Gastrocnemius medialis (tissue), 4 donors: ENCODE measurements at regions not wholly inside any gene's neighbourhood (a gene's known extent, or its start where the extent isn't known, plus 50 kb on each side); places are given as distances from the start of the nearest gene placed in this dataset.

Source experiments
- ATAC-seq, 2 donors: fragments of 150-250 bp; one replicate each; pipeline ENCODE4 v1.9.1; 2016
- DNase-seq, 2 donors: peaks; one replicate each; pipeline ENCODE4 v3.0.0-alpha.2; 2019
- H3K27ac ChIP-seq, 4 donors: fragments of 200-600 bp; sonication (generic); 1 replicate in 1 of 4; 2 replicates in 3 of 4; pipeline ENCODE4 v1.5.1; 2016 to 2018; ENCODE audit warnings: mild to moderate bottlenecking in 2 of 4, moderate library complexity in 1 of 4
- H3K27me3 ChIP-seq, 3 donors: fragments of 200-600 bp; sonication (generic) in 2 of 3; 1 replicate in 1 of 3; 2 replicates in 2 of 3; pipeline versions ENCODE4 v1.5.1 to v1.6.0; 2016 to 2019; ENCODE audit warnings: mild to moderate bottlenecking in 1 of 3, moderate library complexity in 1 of 3
- H3K36me3 ChIP-seq, 2 donors: fragments of 200-600 bp; sonication (generic) in 1 of 2; one replicate each; pipeline ENCODE4 v1.5.1; 2017 to 2018
- H3K4me1 ChIP-seq, 2 donors: fragments of 200-600 bp; sonication (generic) in 1 of 2; one replicate each; pipeline ENCODE4 v1.5.1; 2016 to 2017; ENCODE audit warnings: mild to moderate bottlenecking in 2 of 2
- H3K4me3 ChIP-seq, 4 donors: fragments of 200-600 bp; sonication (generic) in 3 of 4; 1 replicate in 1 of 4; 2 replicates in 3 of 4; pipeline ENCODE4 v1.5.1; 2016 to 2019; ENCODE audit warnings: mild to moderate bottlenecking in 2 of 4
- H3K9me3 ChIP-seq, 3 donors: fragments of 200-600 bp; sonication (generic) in 2 of 3; 1 replicate in 1 of 3; 2 replicates in 2 of 3; pipeline ENCODE4 v1.5.1; 2016 to 2019
- POLR2A ChIP-seq, 2 donors: fragments of 450-650 bp; IDR thresholded peaks; one replicate each; pipeline ENCODE4 v1.6.1; 2017; ENCODE audit warnings: antibody characterized with exemption in 2 of 2, mild to moderate bottlenecking in 2 of 2, moderate library complexity in 2 of 2
- in situ Hi-C, 4 donors: fragments of 200-750 bp; cut with MboI; loops; one replicate each; pipeline versions ENCODE4 v1.15.0 to v1.8.0; 2017; ENCODE audit warnings: low sequenced_read_pairs in 4 of 4
- intact Hi-C: fragments of 100-400 bp; cut with DNase I; formaldehyde crosslinking; loops from one replicate; pipeline ENCODE4 v1.15.1; 2023; ENCODE audit warnings: low total_unique reads
- TF ChIP-seq, protein P1 (sequence below), 5 experiments: fragments of 450-650 bp in 3 of 5; fragments of 200-600 bp in 2 of 5; sonication (generic) in 2 of 5; IDR thresholded peaks in 4 of 5; conservative IDR thresholded peaks in 1 of 5; 1 replicate in 4 of 5; 2 replicates in 1 of 5; pipeline ENCODE4 v1.5.1; 2016 to 2019; ENCODE audit warnings: antibody characterized with exemption in 5 of 5, mild to moderate bottlenecking in 3 of 5, moderate library complexity in 3 of 5

DNA sequence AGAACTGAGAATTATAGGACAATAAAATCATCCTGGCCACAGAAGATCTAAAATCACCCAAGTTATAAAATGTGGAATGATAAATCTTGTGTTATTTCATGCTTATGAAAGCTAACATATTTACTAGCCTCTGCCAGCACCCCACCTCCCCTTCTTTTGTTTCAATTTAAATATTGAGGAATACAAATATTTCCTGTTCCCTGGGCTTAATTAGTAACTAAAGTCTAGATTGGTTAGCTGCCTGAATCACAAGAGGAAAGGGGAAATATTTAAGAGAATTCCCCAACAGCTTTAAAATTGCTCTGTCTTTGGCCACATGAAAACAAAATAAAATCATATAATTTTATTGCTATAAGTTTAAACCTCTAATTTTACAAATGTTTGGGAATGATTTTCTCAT is 287.0 kb downstream of the PRELID2 start:
- no peaks in the 10 kb centered on the region for H3K36me3 ChIP-seq
- no peak overlapping the region for H3K27ac ChIP-seq
- no peaks in the 10 kb centered on the region for H3K4me1 ChIP-seq
- no peak for TF ChIP-seq POLR2A (IDR thresholded peaks at IDR 0.05)
- TF ChIP-seq, protein P1, sequence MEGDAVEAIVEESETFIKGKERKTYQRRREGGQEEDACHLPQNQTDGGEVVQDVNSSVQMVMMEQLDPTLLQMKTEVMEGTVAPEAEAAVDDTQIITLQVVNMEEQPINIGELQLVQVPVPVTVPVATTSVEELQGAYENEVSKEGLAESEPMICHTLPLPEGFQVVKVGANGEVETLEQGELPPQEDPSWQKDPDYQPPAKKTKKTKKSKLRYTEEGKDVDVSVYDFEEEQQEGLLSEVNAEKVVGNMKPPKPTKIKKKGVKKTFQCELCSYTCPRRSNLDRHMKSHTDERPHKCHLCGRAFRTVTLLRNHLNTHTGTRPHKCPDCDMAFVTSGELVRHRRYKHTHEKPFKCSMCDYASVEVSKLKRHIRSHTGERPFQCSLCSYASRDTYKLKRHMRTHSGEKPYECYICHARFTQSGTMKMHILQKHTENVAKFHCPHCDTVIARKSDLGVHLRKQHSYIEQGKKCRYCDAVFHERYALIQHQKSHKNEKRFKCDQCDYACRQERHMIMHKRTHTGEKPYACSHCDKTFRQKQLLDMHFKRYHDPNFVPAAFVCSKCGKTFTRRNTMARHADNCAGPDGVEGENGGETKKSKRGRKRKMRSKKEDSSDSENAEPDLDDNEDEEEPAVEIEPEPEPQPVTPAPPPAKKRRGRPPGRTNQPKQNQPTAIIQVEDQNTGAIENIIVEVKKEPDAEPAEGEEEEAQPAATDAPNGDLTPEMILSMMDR (IDR thresholded peaks at IDR 0.05 in 4 of 5, conservative IDR thresholded peaks at IDR 0.05 in 1 of 5): no peak
- DNase-seq: no peak
- in situ Hi-C loops (no loop called here), intact Hi-C loops (no loop called here)
- no peak for ATAC-seq
- no peak overlapping the region for H3K4me3 ChIP-seq
- H3K9me3 ChIP-seq: no peaks in the 10 kb centered on the region
- H3K27me3 ChIP-seq: no peaks in the 10 kb centered on the region

DNA sequence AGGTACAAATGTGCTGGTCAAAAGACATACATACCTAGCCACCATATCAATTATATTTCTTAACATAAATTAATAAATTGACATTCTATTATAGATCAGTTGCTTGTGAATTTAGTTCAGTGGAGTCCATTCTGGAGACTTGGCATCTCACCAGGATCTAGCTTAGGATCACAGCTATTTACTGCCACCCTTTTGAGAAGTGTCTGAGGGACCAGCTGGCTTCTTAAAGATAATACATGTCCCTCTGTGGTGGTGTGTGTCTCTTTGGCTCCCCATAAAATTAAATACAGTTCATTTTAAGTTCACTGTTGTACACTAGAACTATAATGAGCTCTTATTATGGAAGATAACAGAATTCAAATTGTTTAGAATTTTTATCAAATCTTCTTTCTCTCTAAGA is 290.7 kb downstream of the PRELID2 start:
- DNase-seq (no peak), ATAC-seq (no peak)
- Histone ChIP-seq H3K27me3 (no peaks in the 10 kb centered on the region), H3K9me3 (no peaks in the 10 kb centered on the region), H3K4me1 (no peaks in the 10 kb centered on the region), H3K36me3 (no peaks in the 10 kb centered on the region), H3K4me3 (no peak overlapping the region), H3K27ac (no peak overlapping the region)
- in situ Hi-C loops: no loop called here
- intact Hi-C loops: no loop called here
- no peak for TF ChIP-seq POLR2A (IDR thresholded peaks at IDR 0.05)
- TF ChIP-seq, protein P1 (IDR thresholded peaks at IDR 0.05 in 4 of 5, conservative IDR thresholded peaks at IDR 0.05 in 1 of 5): no peak

DNA sequence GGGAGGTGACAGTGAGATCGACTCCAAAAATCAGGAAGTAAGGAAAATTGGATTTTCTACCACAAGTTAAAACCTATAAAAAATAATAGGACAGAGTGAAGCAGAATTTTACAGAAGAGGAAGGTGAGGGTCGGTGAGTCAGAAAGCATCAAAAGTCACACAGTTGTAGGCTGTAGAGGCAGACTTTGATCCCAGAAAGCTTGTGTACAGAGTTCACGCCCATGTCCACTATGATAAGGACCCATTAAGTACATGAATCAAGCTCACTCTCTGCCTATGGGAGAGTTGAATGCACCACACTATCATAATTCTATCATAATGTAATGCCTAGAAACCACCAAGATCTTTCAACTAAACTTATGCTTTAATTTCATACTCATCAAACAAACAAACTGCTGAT is 291.2 kb downstream of the PRELID2 start:
- in situ Hi-C loops: no loop called here
- no peak for TF ChIP-seq POLR2A (IDR thresholded peaks at IDR 0.05)
- ATAC-seq (no peak), DNase-seq (no peak)
- Histone ChIP-seq H3K4me3 (no peak overlapping the region), H3K27ac (no peak overlapping the region), H3K9me3 (no peaks in the 10 kb centered on the region), H3K27me3 (no peaks in the 10 kb centered on the region), H3K36me3 (no peaks in the 10 kb centered on the region), H3K4me1 (no peaks in the 10 kb centered on the region)
- intact Hi-C loops: no loop called here

DNA sequence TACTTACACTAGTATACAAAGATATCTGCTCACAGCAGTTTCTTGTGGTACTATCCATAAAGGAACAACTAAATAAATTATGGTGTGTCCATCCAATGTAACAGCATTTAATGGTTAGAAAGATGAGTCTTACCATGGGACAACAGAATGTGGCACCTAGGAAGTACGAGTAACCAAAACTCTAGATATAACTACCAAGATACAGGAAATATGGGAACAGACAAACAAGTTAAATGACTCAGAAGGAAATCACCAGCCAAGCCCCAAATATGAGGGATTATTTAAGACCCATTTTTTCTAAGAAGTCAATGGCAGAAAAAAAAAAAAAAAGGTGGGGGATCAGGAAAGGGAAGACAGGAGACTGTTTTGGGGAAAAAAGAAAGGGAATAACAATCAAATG is 294.8 kb downstream of the PRELID2 start:
- no peak for DNase-seq
- Histone ChIP-seq H3K36me3 (no peaks in the 10 kb centered on the region), H3K27me3 (no peaks in the 10 kb centered on the region), H3K9me3 (peaks cover 0 to 4% (median 0%) of the 10 kb centered on the region in 3 donors), H3K4me3 (no peak overlapping the region), H3K4me1 (no peaks in the 10 kb centered on the region), H3K27ac (no peak overlapping the region)
- in situ Hi-C loops (no loop called here), intact Hi-C loops (no loop called here)
- ATAC-seq: no peak
- TF ChIP-seq POLR2A (IDR thresholded peaks at IDR 0.05): no peak
- TF ChIP-seq, protein P1 (IDR thresholded peaks at IDR 0.05 in 4 of 5, conservative IDR thresholded peaks at IDR 0.05 in 1 of 5): no peak

DNA sequence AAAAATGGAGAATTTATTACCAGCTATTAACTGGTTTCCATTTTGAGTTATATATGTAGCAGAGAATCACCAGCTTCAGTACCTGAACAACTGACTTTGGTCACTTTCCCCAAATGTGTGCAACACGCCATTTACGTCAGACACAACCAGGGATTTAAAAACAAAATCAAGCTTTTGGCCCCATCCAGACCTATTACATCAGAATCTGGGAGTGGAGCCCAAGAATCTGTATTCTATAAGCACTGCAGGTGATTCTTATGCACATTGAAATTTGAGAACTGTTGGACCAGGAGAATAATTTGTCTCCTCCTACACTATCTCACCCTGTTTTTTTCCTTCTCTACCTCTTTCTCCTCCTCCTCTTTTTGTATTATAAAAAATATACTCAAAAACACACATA is 295.9 kb downstream of the PRELID2 start:
- in situ Hi-C loops (no loop called here), intact Hi-C loops (no loop called here)
- H3K4me3 ChIP-seq: no peak overlapping the region
- ATAC-seq: no peak
- no peak overlapping the region for H3K27ac ChIP-seq
- peaks cover 0 to 4% (median 0%) of the 10 kb centered on the region in 3 donors for H3K9me3 ChIP-seq
- H3K27me3 ChIP-seq: no peaks in the 10 kb centered on the region
- TF ChIP-seq, protein P1 (IDR thresholded peaks at IDR 0.05 in 4 of 5, conservative IDR thresholded peaks at IDR 0.05 in 1 of 5): no peak
- TF ChIP-seq POLR2A (IDR thresholded peaks at IDR 0.05): no peak
- no peaks in the 10 kb centered on the region for H3K4me1 ChIP-seq
- DNase-seq: no peak
- H3K36me3 ChIP-seq: no peaks in the 10 kb centered on the region
